ENCODE measurements at regions not wholly inside any gene's neighbourhood (a gene's known extent, or its start where the extent isn't known, plus 50 kb on each side); places are given as distances from the start of the nearest gene placed in this dataset.
"Not testable (repeated sequence)": the region's sequence is repeated elsewhere in the genome, so short reads cannot be mapped to it uniquely, and the experiment has no call there.

DNA sequence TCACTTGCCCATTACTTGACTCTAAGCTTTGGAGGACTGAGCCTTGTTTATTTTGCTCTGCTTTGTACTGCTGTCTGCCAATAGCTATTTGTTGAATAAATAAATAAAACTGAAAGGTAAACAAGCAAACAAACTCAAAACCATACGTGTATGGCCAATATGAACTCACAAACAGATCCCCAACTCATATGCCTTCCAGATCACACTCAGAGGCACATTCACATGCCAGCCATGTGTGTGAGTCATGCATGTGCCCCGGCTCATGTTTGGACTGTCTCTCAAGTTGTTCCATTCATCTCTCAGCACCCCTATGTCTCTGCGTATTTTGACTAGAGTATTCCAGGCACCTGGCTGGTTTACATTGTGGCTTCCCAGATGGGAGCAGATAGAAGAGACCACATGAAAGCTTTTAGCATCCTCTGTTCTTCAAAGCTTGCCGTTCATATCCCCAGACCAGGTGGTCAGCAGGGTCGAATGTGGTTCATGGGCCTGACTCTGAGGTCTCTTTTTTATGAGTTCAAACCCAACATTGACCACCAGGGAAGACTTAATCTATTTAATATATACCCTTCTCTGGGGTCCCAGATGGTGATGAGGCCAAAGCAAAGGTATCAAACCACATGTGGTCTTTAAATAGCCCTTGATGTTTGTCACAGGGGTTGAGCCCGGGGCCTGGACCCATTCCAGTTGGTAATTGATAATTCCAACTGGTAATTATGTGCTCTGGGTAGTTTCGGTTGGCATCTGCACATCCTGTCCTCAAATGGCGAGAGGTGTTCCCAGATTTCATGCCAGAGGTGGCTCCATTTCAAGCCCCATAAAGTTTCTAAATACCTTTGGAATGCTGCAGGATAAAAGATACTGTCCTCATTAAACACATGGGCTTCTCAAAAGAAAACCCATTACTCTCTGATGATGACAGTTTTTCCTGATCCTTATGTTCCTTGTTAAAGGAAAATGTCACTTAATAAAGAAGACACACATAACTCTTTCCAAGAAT, 287.3 kb upstream of the MAF start:
- Mint-ChIP-seq H3K27me3 (ENCODE audit: unreplicated experiment) (no peaks in the 10 kb centered on the region), H3K27ac (ENCODE audit: unreplicated experiment) (no peak overlapping the region), H3K9me3 (ENCODE audit: unreplicated experiment) (no peaks in the 10 kb centered on the region), H3K4me1 (ENCODE audit: unreplicated experiment) (peaks cover 4% of the 10 kb centered on the region), H3K4me3 (ENCODE audit: unreplicated experiment) (no peak overlapping the region), H3K36me3 (ENCODE audit: low read depth, unreplicated experiment) (no peaks in the 10 kb centered on the region)
- no peak for DNase-seq (ENCODE audit: low spot score)
- no peak for TF ChIP-seq CTCF (IDR thresholded peaks at IDR 0.05; ENCODE audit: unreplicated experiment)

- no peak overlapping the region for H3K27ac Mint-ChIP-seq (ENCODE audit: unreplicated experiment)
- DNase-seq (ENCODE audit: low spot score): no peak
Observed at GRCh38 chr16:79885320-79885719, 284.8 kb upstream of the MAF start.

DNA sequence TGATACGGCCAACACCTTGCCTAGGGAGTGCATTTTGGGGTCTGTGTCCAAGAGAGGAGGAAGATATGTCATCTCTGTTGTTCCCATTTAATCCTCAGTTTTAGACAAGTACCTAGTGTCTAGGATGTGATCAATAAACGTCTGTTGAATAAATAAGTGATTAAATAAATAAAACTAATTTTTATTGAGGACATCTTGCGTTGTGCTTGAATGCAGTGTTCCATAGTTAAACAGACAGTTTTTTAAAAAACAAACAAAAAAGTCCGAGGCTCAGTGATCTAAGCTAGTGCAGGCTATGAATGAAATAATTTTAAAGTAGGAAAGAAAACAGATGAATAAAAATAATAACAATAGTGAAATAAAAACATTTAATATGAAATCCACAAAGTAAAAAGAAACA, 283.0 kb upstream of the MAF start:
- Mint-ChIP-seq H3K4me3 (ENCODE audit: unreplicated experiment) (no peak overlapping the region), H3K27ac (ENCODE audit: unreplicated experiment) (no peak overlapping the region), H3K4me1 (ENCODE audit: unreplicated experiment) (peaks cover 4% of the 10 kb centered on the region), H3K36me3 (ENCODE audit: low read depth, unreplicated experiment) (no peaks in the 10 kb centered on the region), H3K9me3 (ENCODE audit: unreplicated experiment) (no peaks in the 10 kb centered on the region), H3K27me3 (ENCODE audit: unreplicated experiment) (no peaks in the 10 kb centered on the region)
- no peak for DNase-seq (ENCODE audit: low spot score)
- TF ChIP-seq CTCF (IDR thresholded peaks at IDR 0.05; ENCODE audit: unreplicated experiment): no peak

More at GRCh38 chr16:79885320-79885719, 284.8 kb upstream of the MAF start:
- no peaks in the 10 kb centered on the region for H3K9me3 Mint-ChIP-seq (ENCODE audit: unreplicated experiment)
- no peak overlapping the region for H3K4me3 Mint-ChIP-seq (ENCODE audit: unreplicated experiment)
- peaks cover 4% of the 10 kb centered on the region for H3K4me1 Mint-ChIP-seq (ENCODE audit: unreplicated experiment)
- no peaks in the 10 kb centered on the region for H3K36me3 Mint-ChIP-seq (ENCODE audit: low read depth, unreplicated experiment)
- TF ChIP-seq CTCF (IDR thresholded peaks at IDR 0.05; ENCODE audit: unreplicated experiment): no peak
- no peaks in the 10 kb centered on the region for H3K27me3 Mint-ChIP-seq (ENCODE audit: unreplicated experiment)

- no peak overlapping the region for H3K4me3 Mint-ChIP-seq (ENCODE audit: unreplicated experiment)
- no peak for DNase-seq (ENCODE audit: low spot score)
- no peak for TF ChIP-seq CTCF (IDR thresholded peaks at IDR 0.05; ENCODE audit: unreplicated experiment)
- H3K36me3 Mint-ChIP-seq (ENCODE audit: low read depth, unreplicated experiment): no peaks in the 10 kb centered on the region
- peaks cover 4% of the 10 kb centered on the region for H3K4me1 Mint-ChIP-seq (ENCODE audit: unreplicated experiment)
- no peak overlapping the region for H3K27ac Mint-ChIP-seq (ENCODE audit: unreplicated experiment)
- no peaks in the 10 kb centered on the region for H3K9me3 Mint-ChIP-seq (ENCODE audit: unreplicated experiment)
- H3K27me3 Mint-ChIP-seq (ENCODE audit: unreplicated experiment): no peaks in the 10 kb centered on the region
Observed at GRCh38 chr16:79882340-79883005, 281.9 kb upstream of the MAF start.

DNA sequence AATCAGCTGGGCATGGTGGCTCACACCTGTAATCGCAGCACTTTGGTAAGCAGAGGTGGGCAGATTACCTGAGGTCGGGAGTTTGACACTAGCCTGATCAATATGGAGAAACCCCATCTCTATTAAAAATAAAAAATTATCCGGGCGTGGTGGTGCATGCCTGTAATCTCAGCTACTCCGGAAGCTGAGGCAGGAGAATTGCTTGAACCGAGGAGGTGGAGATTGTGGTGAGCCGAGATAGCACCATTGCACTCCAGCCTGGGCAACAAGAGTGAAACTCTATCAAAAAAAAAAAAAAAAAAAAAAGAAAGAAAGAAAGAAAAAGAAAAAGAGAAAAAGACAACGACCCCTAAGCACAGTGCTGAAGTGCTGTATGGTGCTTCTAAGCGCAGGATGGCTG, 280.6 kb upstream of the MAF start:
- not testable (repeated sequence) for H3K36me3 Mint-ChIP-seq (ENCODE audit: low read depth, unreplicated experiment); DNase-seq (ENCODE audit: low spot score); H3K4me3 Mint-ChIP-seq (ENCODE audit: unreplicated experiment); H3K27ac Mint-ChIP-seq (ENCODE audit: unreplicated experiment); H3K27me3 Mint-ChIP-seq (ENCODE audit: unreplicated experiment); H3K9me3 Mint-ChIP-seq (ENCODE audit: unreplicated experiment); H3K4me1 Mint-ChIP-seq (ENCODE audit: unreplicated experiment)

Data from endothelial cell (in vitro differentiated cells).